IPS DF 4.7 (cell line): ENCODE measurements at regions not wholly inside any gene's neighbourhood (a gene's known extent, or its start where the extent isn't known, plus 50 kb on each side); places are given as distances from the start of the nearest gene placed in this dataset.
"Not testable (repeated sequence)": the region's sequence is repeated elsewhere in the genome, so short reads cannot be mapped to it uniquely, and the experiment has no call there.

Source experiments
- DNase-seq: peaks from one replicate; pipeline ENCODE4 v3.0.0-alpha.2; 2013; ENCODE audit warnings: low spot score; ENCODE audit errors: extremely low read depth

DNA sequence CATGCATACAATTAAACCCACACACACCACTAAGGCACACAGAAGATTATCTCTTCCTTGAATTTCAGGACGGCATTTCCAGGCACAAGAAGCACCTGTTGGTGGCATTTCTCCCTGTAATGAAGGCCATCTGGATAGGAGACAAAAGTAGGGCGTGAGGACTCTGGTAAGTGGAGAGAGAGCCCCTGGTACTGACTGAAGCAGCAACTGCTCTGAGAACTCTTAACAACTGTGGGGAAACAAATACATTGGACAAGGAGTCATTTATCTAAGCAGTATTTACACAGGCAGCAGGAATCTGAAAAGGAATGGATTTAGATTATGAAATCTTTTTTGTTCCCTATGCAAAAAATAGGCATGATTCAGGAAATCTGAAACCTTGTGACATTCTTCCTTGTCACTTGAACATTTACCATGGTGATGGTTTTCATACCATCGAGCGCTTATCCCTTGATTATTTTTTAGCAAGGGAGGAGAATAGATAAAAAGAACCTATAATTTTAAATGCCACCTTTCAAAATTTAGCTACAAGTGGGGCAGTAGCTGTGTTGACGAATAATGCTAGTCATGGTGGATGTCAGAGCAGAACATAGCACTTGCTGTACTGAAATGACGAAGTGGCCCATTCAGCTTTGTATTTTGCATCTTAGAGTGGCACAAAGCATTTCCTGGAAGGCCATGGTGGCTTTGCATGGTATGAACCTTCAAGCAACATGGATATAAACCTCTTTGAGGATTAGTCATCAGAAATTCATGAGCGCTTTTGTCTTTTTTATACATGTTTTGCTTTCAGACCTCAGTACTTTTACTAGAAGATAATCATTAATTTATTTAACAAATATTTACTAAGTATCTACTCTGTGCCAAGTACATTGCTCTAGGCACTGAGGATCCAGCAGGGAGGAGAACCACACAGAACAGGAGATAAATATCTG is 362.0 kb downstream of the ADGRL2 start:
- DNase-seq: no peak

DNA sequence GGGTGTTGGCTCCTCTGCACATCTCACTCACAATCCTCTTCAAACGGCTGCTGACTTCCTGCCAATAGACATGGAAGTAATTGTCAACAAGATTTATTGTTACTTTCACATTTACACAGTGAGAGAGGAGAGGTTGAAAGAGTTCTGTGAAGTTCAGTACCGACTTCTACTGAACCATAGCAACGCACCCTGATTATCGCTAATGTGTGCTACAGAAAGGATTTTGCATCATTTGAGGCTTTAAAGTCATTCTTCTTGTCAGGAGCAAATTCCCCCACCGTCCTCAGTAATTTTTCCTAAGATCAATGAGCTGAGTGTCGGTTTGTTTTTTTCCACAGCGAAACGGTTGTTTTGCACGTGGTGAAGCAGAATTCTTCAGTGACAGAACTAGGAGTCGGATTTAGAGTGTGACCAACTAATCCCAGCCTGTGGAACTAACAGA is 361.0 kb downstream of the ADGRL2 start:
- DNase-seq: no peak

DNA sequence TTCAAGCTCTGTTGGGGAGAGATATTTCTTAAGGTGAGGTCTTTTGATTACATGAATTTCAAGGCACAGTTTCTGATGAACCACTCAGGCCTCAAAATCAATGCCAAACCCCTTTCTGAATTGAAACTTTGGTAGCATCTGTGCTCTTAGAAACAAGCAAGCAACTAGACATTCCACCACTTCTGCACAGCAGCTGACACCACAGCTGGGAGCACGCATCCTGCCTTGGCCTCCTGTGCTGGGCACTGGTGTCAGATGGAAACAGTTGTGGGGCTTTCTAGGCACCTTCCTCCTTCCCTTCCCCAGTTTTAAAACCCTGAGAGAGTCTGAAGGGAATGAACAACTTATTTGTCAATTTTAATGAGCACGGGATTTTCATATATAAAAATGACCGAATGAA is 360.2 kb downstream of the ADGRL2 start:
- DNase-seq: no peak

DNA sequence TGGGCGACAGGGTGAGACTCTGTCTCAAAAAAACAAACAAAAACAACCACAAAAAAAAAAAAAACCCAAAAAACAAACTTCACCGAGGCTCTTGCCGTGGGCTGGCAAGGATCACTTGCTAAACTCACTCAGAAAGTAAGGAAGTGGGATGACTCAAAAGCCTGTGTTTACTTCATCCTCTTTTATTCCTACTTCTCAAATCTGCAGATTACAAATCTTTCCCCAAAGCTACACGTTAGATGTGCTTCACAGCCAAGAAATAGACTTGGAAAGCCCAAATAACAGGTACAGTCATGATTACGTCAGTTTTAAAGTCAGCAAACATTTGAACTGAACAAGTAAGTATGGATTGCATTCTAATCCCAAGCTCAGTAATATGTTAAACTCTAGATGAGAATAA is 359.3 kb downstream of the ADGRL2 start:
- no peak for DNase-seq

DNA sequence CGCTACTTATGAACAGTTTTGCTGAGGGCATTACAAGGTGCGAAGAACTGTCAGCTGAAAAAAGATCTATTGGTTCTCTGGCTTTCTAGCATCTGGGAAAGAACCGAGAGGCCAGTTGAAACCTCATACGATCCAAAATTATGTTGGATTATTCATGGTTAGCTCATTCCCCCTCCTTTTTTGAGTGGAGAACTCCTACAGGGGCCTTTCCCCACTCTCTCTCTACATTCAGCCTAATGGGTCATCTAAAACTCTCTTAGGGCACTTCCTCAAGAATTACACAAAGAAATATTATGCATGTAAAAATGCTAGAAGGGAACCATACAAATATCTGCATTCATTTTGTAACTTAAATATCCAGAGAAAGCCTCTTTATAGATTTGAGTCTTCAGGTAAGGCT is 358.2 kb downstream of the ADGRL2 start:
- DNase-seq: no peak

DNA sequence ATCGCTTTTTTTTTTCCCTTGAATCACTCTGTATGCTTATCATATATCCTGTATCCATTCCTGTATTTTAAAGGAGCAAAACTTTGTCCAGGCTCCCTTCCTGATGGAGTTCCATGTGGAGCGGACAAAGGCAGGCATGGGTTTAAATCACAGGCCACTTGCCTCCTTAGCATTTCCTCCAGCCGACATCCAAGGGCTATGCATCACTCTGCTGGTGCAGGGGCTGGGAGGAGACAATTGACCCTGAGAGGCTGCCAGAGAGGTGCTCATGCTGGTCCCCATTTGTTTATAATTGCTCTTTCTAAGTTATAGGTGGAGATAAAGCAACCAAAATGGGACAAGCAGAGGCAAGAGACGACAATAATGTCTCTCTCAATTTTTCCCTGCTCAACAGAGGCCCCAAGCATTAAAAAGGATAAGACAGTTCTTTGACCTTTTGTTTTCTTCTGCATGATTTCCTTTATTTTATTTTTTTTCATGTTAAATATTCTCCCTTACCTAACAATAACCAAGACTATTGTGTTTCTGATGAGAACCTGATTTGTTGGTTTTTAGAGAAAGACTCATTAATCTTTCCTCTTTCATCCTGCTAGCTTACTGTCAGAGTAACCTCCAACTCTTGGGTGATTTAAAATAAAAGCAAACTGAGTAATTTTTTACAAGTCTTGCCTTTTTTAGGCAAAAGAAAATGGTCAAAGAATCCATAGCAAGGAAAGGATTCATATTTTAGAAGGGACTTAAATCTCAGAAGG is 353.7 kb downstream of the ADGRL2 start:
- no peak for DNase-seq

DNA sequence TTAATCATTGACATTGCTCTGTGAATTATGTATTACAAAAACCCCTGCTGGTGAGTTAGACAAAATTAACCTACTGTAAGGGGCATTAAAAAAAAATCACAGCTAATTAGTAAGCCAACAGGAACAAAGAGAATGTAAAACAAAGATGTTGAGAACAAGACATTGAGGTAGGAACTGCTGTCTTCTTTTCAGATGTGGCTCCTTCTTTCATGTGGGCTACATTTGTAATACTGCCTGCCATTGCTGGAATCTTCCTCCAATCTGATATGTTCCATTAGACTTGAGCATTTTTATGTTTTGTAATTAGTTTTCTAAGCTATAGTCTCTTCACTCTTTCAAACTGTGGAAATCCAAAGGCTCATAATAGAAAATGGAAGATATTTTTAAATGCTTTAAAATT is 353.0 kb downstream of the ADGRL2 start:
- no peak for DNase-seq

DNA sequence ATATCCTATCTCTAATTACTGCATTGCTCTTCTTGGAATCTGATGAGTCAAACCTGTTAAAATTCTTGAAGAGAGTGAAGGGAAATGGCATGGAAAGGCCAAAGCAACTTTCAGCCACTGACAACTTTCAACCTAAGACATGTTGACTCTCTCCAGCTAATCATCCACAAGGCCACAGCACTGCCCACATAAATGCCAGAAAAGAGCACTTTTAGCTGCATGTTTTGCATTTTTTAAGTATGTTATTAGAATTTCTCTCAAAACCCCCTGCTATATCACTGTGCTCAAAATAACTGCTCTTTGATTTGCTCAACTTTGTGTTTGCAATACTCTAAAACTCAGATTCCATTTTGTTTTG is 352.5 kb downstream of the ADGRL2 start:
- DNase-seq: no peak

DNA sequence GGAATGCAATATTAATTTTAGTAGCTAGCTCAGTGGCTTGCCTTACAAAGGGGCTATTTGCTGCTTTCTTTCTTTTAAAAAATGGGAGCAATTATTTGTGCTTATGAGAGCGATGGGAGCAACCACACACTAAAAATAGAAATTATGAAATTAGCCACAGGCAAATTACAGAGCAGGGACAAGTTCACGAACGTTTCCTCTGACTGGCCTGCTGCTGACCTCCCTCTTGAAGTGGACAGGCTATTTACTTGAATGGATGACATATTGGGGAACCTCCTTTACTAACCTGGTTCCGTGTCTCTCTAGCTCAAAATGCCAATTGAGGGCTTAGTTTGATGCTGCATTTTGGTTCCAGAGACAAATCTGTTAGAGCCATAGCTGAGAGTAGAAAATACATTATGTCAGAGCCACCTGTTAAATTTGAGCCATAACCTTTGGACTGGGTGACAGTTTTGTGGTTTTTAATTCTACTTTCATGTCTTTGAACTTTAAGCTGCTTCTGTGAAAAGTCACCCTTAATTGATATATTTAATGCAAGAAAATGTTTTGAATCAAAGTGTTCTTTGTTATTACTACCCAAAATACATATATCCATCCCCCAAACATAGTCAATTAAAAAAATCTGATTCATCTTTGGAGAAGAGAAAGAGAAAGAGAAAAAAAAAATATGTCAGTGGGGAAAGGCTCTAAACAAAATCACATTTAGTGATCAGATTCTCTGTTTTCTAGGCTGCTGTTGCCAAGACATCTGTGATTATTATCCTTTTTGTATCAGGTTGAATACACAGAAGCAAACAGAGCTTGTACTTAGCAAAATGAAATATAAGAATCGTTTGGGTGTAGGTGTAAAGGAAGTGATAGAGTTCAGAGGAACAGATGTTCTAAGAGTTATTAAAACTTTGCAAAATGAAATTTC is 351.9 kb downstream of the ADGRL2 start:
- no peak for DNase-seq

DNA sequence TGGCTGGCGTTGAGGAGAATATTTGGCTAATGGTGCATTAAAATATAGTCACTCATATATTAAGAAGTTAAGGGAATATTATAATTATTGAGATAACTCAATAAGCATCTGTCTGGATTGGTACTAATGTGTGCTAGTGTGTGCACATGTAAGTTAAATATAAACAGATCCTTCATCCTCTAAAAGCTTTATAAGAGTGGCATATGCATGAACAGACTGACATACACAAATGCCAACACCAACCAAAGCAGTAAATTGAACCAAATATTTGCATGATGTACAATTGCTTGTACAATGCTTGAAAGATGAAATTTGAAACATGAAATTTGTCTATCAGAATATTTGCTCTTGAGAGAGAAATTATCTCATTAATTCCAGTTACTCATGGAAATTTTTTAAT is 344.9 kb downstream of the ADGRL2 start:
- no peak for DNase-seq

DNA sequence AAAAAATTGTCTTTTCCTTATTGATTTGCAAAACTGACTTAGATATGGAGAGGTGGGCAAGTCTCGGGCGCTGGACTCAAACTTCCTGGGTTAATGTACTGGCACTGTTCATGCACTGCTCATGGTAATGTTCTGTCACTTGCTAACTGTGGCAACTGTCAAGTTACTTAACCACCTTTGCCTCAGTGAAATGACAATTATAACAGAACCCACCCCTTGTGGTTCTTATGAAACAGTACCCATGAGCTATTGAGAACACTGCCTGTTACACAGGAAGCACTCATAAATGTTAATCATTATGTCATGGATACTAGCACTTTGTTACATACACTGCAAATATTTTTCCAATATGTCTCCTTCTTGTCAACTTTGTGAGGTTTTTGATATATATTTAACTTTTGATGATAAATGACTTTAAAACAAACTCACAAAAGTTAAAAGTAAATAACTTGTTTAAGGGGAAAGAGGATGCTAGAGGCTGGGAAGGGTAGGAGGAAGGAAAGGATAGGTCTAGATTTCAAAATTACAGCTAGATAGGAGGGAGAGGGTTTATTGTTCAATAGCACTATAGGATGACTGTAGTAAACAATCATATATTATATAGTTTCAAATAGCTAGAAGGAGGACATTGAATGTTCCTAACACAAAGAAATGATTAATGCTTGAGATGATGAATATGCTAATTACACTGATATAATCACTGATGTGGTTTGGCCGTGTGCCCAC is 342.5 kb downstream of the ADGRL2 start:
- no peak for DNase-seq

DNA sequence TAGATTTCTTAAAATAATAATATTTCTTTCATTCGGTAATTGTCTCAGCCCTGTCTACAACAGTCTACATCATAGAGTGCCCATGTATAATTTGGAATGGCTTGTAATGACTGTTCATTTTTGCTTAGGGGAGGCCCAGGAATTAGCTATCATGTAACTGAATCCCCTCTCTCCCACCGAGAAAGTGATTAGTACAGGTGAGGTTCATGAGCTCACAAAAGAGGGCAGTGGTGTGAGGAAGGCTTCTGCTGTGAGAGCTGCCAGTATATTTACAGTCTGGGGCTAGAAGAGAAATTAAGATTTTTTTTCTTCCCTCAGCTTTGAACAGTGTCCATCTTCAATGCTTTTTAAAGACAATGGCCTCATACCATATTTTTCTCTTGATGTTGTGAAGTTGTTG is 340.7 kb downstream of the ADGRL2 start:
- no peak for DNase-seq

DNA sequence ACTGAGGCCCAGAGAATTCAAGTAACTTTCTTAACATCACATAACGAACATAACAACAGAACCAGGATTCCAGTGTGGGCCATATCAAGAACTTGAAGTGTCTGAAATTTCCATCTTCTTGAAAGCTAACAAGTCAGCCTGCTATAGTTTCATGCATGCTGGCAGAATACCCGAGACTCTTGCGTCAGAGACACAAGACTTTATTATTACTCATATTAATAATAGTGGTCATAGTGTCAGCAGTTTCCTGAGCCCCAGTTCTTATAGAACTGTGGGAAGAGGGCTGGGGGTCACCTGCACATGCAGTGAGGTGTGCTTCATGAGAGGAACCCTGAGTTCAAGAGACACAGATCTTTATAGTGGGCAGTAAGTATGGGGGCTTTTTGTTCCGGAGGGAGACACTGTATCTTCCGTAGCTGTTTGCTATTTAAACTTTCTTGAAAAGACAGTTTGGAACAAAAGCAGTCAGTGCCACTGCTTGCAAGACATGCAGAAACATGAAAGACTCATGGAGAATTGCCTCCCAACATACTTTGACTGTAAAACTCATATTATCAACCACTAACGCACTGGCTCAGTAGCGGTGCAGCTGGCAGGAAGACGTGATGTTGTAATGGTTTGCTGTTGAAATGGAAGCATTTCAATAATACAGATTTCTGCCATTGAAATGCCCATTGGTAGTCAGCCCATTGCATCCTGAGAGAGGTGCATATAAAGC is 339.2 kb downstream of the ADGRL2 start:
- no peak for DNase-seq

DNA sequence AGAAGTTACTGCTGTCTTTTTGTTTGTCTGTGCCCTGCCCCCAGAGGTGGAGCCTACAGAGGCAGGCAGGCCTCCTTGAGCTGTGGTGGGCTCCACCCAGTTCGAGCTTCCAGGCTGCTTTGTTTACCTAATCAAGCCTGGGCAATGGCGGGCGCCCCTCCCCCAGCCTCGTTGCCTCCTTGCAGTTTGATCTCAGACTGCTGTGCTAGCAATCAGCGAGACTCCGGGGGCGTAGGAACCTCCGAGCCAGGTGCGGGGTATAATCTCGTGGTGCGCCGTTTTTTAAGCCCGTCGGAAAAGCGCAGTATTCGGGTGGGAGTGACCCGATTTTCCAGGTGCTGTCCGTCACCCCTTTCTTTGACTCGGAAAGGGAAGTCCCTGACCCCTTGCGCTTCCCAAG is 335.6 kb downstream of the ADGRL2 start:
- DNase-seq: not testable (repeated sequence)

DNA sequence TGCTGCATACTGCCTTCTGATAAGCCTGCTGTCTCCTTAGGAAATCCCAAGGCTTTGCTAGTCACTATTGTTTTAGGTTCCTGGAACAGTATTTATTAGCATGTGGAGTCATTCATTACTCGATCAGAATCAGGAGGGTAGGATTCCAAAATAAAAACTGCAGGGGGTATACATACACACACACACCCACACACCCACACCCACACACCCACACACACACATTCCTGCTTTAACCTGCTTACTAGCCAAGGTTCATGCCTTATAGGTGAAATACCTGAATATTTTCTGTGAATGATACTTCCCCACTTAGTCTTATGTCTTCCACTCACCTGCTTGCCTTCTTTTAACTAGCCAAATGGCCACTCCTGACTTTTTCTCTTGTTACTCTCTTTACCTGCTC is 325.1 kb downstream of the ADGRL2 start:
- no peak for DNase-seq

DNA sequence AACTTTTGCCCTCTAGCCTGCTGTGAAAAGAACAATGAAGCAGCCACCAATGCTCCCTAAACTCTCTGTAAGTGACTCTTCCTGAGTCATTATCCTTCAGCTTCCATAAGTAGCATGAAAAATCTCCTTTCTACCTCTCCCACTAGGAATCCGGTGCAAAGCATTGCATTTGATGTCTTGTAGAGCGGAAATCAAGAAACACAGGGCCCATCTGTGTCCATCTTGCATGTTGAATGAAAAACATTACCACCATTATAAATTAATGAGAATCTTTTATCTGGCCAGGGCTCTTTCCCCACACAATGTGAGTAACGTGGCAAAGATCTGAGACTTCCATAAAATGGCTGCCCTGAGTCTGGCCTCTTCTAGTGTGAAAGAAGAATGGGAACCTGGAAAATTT is 324.4 kb downstream of the ADGRL2 start:
- no peak for DNase-seq

DNA sequence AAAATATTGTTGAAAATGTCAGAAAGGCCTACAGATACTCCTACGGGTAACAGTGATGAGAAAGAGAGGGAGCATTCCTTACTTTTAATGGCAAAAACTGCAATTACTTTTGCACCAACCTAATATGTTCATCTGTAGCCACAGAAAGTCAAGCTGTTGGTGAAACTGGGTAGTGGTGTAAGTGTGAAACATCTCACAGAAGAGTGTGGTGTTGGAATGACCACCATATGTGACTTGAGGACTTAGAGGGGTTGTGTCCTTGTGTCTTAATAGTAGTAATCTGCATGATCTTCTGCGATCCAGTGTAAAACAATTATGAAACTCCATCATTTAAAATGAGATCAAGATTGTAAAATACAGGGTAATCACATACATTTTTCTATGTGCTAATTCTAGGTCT is 320.7 kb downstream of the ADGRL2 start:
- DNase-seq: no peak

DNA sequence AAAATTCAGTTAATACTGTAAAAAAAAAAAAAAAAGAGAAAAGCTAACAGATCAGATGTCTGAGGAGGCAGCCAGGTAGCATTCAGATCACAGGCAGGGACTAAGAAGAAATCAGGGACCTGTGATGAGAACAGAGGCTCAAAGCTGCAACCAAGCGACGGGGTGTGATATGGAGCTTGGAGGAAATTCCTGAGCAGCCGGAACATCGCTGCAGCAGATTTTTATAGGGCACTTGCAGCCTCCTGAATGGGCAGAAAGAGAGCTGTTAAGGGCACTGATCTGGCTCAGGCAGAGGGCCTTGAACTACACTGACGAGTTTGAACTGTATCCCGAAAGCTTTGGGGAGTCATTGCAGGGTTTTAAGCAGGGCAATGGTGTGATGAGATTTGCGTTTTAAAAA is 315.4 kb downstream of the ADGRL2 start:
- DNase-seq: no peak

DNA sequence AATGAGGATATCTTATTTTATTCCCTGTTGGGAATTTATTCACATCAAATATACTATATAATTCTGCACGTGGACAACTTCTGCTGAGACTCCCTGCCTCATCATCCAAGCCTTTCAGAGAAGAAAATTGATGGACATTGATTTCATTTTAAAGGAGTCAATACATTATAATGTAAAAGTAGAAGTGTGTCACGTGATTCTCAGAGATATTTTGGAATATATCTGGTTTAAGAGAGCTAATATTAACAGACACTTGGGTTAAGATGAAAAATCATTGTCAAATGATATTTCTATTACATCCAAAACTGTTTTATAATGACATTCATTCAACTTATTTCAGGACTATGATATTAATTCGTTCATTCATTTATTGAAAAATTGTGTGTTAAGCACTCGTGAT is 314.2 kb downstream of the ADGRL2 start:
- no peak for DNase-seq
